ENCODE measurements at regions not wholly inside any gene's neighbourhood (a gene's known extent, or its start where the extent isn't known, plus 50 kb on each side); places are given as distances from the start of the nearest gene placed in this dataset.

GRCh38 chr2:194999771-195000170, 657.3 kb upstream of the SLC39A10 start:
- no peak for TF ChIP-seq POLR2A (IDR thresholded peaks at IDR 0.05; ENCODE audit: low read depth, low read length)
- TF ChIP-seq CTCF (IDR thresholded peaks at IDR 0.05 in 2 of 3, conservative IDR thresholded peaks at IDR 0.05 in 1 of 3; ENCODE audit: control insufficient read depth in 2 of 3, extremely low read depth in 1 of 3, insufficient read depth in 1 of 3, low read depth in 3 of 3, low read length in 3 of 3): no peak
- no peak for TF ChIP-seq PML (IDR thresholded peaks at IDR 0.05; ENCODE audit: low read length)
- no peak for TF ChIP-seq MYC (IDR thresholded peaks at IDR 0.05; ENCODE audit: insufficient read depth, insufficient read length, insufficient replicate concordance, low read length, severe bottlenecking)
- TF ChIP-seq SMC3 (IDR thresholded peaks at IDR 0.05; ENCODE audit: borderline replicate concordance, low read length): no peak
- no peak for TF ChIP-seq JUNB (IDR thresholded peaks at IDR 0.05)
- no peak for TF ChIP-seq RFX5 (IDR thresholded peaks at IDR 0.05; ENCODE audit: low read depth, low read length)
- TF ChIP-seq EZH2 (IDR thresholded peaks at IDR 0.05; ENCODE audit: borderline replicate concordance, control insufficient read depth, low read depth, low read length): no peak
- TF ChIP-seq, protein P1, sequence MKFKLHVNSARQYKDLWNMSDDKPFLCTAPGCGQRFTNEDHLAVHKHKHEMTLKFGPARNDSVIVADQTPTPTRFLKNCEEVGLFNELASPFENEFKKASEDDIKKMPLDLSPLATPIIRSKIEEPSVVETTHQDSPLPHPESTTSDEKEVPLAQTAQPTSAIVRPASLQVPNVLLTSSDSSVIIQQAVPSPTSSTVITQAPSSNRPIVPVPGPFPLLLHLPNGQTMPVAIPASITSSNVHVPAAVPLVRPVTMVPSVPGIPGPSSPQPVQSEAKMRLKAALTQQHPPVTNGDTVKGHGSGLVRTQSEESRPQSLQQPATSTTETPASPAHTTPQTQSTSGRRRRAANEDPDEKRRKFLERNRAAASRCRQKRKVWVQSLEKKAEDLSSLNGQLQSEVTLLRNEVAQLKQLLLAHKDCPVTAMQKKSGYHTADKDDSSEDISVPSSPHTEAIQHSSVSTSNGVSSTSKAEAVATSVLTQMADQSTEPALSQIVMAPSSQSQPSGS (IDR thresholded peaks at IDR 0.05; ENCODE audit: low read length): no peak
- no peak for TF ChIP-seq NFYA (IDR thresholded peaks at IDR 0.05; ENCODE audit: borderline replicate concordance, low read depth, low read length)
- TF ChIP-seq POLR2AphosphoS5 (IDR thresholded peaks at IDR 0.05; ENCODE audit: low read length): no peak

Data from GM12878 (cell line).